Endothelial cell of umbilical vein (primary cell): ENCODE measurements at regions not wholly inside any gene's neighbourhood (a gene's known extent, or its start where the extent isn't known, plus 50 kb on each side); places are given as distances from the start of the nearest gene placed in this dataset.

Experiments
- BruUV-seq: library from RNA; stranded (reverse); fragments of 400-500 nt; replicated peaks from 2 replicates; lab custom pipeline; 2021; lab: Mats Ljungman, UMichigan
- CTCF ChIA-PET: fragments of 300-600, 350-600 bp; sonication (Branson Sonifier 250); formaldehyde crosslinking; loops from one replicate; lab custom pipeline; 2021; ENCODE audit warnings: antibody characterized with exemption, inconsistent platforms; lab: Charles Lee
- POLR2A ChIA-PET: fragments of 300-600, 350-600 bp; sonication (Branson Sonifier 250); formaldehyde crosslinking; loops from one replicate; lab custom pipeline; 2021; ENCODE audit warnings: antibody characterized with exemption, inconsistent platforms; lab: Charles Lee
- DNase-seq: peaks from one replicate; pipeline ENCODE4 v3.0.0-alpha.2; 2011; ENCODE audit warnings: low read depth, low spot score
- FAIRE-seq: peaks from 2 replicates; lab custom pipeline; 2011; peaks lifted over from hg19 to GRCh38; lab: Jason Lieb, UNC
- H2AFZ ChIP-seq: 2 replicates; pipeline ENCODE4 v1.6.0; 2012; ENCODE audit warnings: low read depth, low read length, control low read depth, inconsistent platforms
- H3K27ac ChIP-seq: 2 replicates; pipeline ENCODE4 v1.5.1; 2011; ENCODE audit warnings: low read depth, mild to moderate bottlenecking, control low read depth, low read length, moderate library complexity; ENCODE audit not compliant: insufficient read depth
- H3K27me3 ChIP-seq, 2 experiments: 2 replicates each; pipeline versions ENCODE4 v1.6.0 to v1.6.1; 2011; ENCODE audit warnings: low read length in 2 of 2, mixed read lengths in 1 of 2; ENCODE audit not compliant: control insufficient read depth in 2 of 2, insufficient read depth in 2 of 2
- H3K36me3 ChIP-seq, 2 experiments: 2 replicates in 1 of 2; 3 replicates in 1 of 2; pipeline ENCODE4 v1.5.1; 2011; ENCODE audit warnings: low read length in 2 of 2, mild to moderate bottlenecking in 1 of 2, moderate library complexity in 1 of 2; ENCODE audit not compliant: control insufficient read depth in 2 of 2, insufficient read depth in 2 of 2; ENCODE audit errors: extremely low read depth in 1 of 2
- H3K4me1 ChIP-seq: 3 replicates; pipeline ENCODE4 v1.5.1; 2011; ENCODE audit warnings: mild to moderate bottlenecking, low read length; ENCODE audit not compliant: control insufficient read depth, insufficient read depth; ENCODE audit errors: extremely low read depth
- H3K4me2 ChIP-seq: 2 replicates; pipeline ENCODE4 v1.6.1; 2011; ENCODE audit warnings: low read length, control low read depth, mixed read lengths; ENCODE audit not compliant: insufficient read depth
- H3K4me3 ChIP-seq, 3 experiments: fragments of 200-600 bp in 1 of 3; sonication (generic), shearing (Covaris generic) in 1 of 3; replicated peaks in 1 of 3; 2 replicates each; pipeline ENCODE4 v1.5.1; 2011 to 2016; ENCODE audit warnings: control low read depth in 3 of 3, low read length in 3 of 3, mild to moderate bottlenecking in 2 of 3, inconsistent platforms in 1 of 3, low read depth in 1 of 3, moderate library complexity in 1 of 3; ENCODE audit not compliant: insufficient read depth in 1 of 3
- H3K79me2 ChIP-seq: 2 replicates; pipeline ENCODE4 v1.6.0; 2012; ENCODE audit warnings: low read length, inconsistent platforms; ENCODE audit not compliant: control insufficient read depth, insufficient read depth
- H3K9ac ChIP-seq: replicated peaks from 2 replicates; pipeline ENCODE3; 2011; ENCODE audit warnings: low read length, control low read depth; ENCODE audit not compliant: insufficient read depth; ENCODE audit errors: extremely low read depth
- H3K9me1 ChIP-seq: replicated peaks from 3 replicates; pipeline ENCODE4 v1.6.0; 2011; ENCODE audit warnings: mild to moderate bottlenecking, low read length; ENCODE audit not compliant: control insufficient read depth, insufficient read depth; ENCODE audit errors: extremely low read depth
- H3K9me3 ChIP-seq: replicated peaks from 2 replicates; pipeline ENCODE4 v1.5.1; 2012; ENCODE audit warnings: low read length, inconsistent platforms; ENCODE audit not compliant: control insufficient read depth, insufficient read depth
- H4K20me1 ChIP-seq: replicated peaks from 2 replicates; pipeline ENCODE3; 2011; ENCODE audit warnings: mild to moderate bottlenecking, low read length; ENCODE audit not compliant: control insufficient read depth, insufficient read depth; ENCODE audit errors: extremely low read depth
- CTCF ChIP-seq, 2 donors: IDR thresholded peaks; 1 replicate in 1 of 2; 2 replicates in 1 of 2; pipeline ENCODE4 v1.5.1; 2011; ENCODE audit warnings: low read length in 2 of 2, mild to moderate bottlenecking in 2 of 2, moderate library complexity in 2 of 2, control low read depth in 1 of 2, inconsistent platforms in 1 of 2, low read depth in 1 of 2; ENCODE audit not compliant: insufficient read depth in 1 of 2; ENCODE audit errors: extremely low read depth in 1 of 2
- EZH2 ChIP-seq: IDR thresholded peaks from 2 replicates; pipeline ENCODE4 v1.6.1; 2012; ENCODE audit warnings: borderline replicate concordance, low read depth, mild to moderate bottlenecking, moderate library complexity, low read length, inconsistent platforms; ENCODE audit not compliant: severe bottlenecking
- FOS ChIP-seq: IDR thresholded peaks from 2 replicates; pipeline ENCODE4 v1.6.1; 2011; ENCODE audit warnings: mild to moderate bottlenecking, low read length, moderate library complexity, borderline replicate concordance; ENCODE audit not compliant: insufficient read depth
- GATA2 ChIP-seq: IDR thresholded peaks from 2 replicates; pipeline ENCODE4 v1.7.0; 2011; ENCODE audit warnings: low read depth, mild to moderate bottlenecking, moderate library complexity, mixed read lengths, low read length; ENCODE audit not compliant: insufficient read length, insufficient read depth
- JUN ChIP-seq: IDR thresholded peaks from 2 replicates; pipeline ENCODE4 v1.6.1; 2011; ENCODE audit warnings: borderline replicate concordance, low read depth; ENCODE audit not compliant: insufficient read length, insufficient read depth
- MAX ChIP-seq: IDR thresholded peaks from 2 replicates; pipeline ENCODE4 v1.6.1; 2011; ENCODE audit not compliant: insufficient read depth, insufficient read length
- MYC ChIP-seq: IDR thresholded peaks from one replicate; pipeline ENCODE4 v1.6.1; 2011; ENCODE audit warnings: mild to moderate bottlenecking, low read depth, low read length
- POLR2A ChIP-seq: IDR thresholded peaks from 2 replicates; pipeline ENCODE4 v1.6.1; 2012; ENCODE audit warnings: low read depth, mild to moderate bottlenecking, control low read depth, low read length
- POLR2AphosphoS5 ChIP-seq: IDR thresholded peaks from 2 replicates; pipeline ENCODE4 v1.6.1; 2012; ENCODE audit warnings: low read depth, mild to moderate bottlenecking, control low read depth, low read length, moderate library complexity; ENCODE audit not compliant: insufficient read depth
- dilution Hi-C: fragments of 300-500 bp; cut with MboI; formaldehyde crosslinking; loops from one replicate; pipeline ENCODE4 v1.15.0; 2019; ENCODE audit warnings: low sequenced_read_pairs; ENCODE audit not compliant: extremely low pct_ligation_motif_present
- intact Hi-C: fragments of 100-400 bp; cut with micrococcal nuclease; formaldehyde crosslinking; loops from one replicate; pipeline ENCODE4 v1.10.0; 2022

- H4K20me1 ChIP-seq, result no peaks in the 10 kb centered on the region
- no peaks in the 10 kb centered on the region for H3K79me2 ChIP-seq
- FAIRE-seq (no peak), DNase-seq (no peak)
- TF ChIP-seq POLR2AphosphoS5, result no peak
- TF ChIP-seq MYC, result no peak
- TF ChIP-seq GATA2, result no peak
- no peak for TF ChIP-seq POLR2A
- TF ChIP-seq EZH2, result no peak
- no peak for TF ChIP-seq JUN
- TF ChIP-seq MAX, result no peak
- no peak for TF ChIP-seq CTCF (IDR thresholded peaks at IDR 0.05; ENCODE audit: extremely low read depth in 1 of 2, insufficient read depth in 1 of 2, low read depth in 1 of 2, low read length in 2 of 2)
- TF ChIP-seq FOS, result no peak
- H2AFZ ChIP-seq, result no peak overlapping the region
- H3K9me1 ChIP-seq, result no peaks in the 10 kb centered on the region
- H3K9ac ChIP-seq, result no peak overlapping the region
- H3K27ac ChIP-seq, result no peak overlapping the region
- H3K4me1 ChIP-seq, result no peaks in the 10 kb centered on the region
- H3K27me3 ChIP-seq, result no peaks in the 10 kb centered on the region
- POLR2A ChIA-PET, result no interaction called here
- no peaks in the 10 kb centered on the region for H3K36me3 ChIP-seq
- CTCF ChIA-PET, result no interaction called here
- no peak overlapping the region for H3K4me3 ChIP-seq
- peaks cover 5% of the 10 kb centered on the region for H3K9me3 ChIP-seq
- intact Hi-C loops (no loop called here), dilution Hi-C loops (no loop called here)
- BruUV-seq, result no TSS peak
- no peak overlapping the region for H3K4me2 ChIP-seq
Observed at GRCh38 chr10:107650939-107651338, 486.4 kb upstream of the SORCS1 start.
